HG03045 (cell line): ENCODE measurements at regions not wholly inside any gene's neighbourhood (a gene's known extent, or its start where the extent isn't known, plus 50 kb on each side); places are given as distances from the start of the nearest gene placed in this dataset.

Experiments
- ATAC-seq: cut with Tn5 transposase; IDR thresholded peaks from one replicate; pipeline ENCODE4 v1.9.1; 2021; ENCODE audit warnings: mild to moderate bottlenecking, moderate library complexity; ENCODE audit not compliant: unreplicated experiment

DNA sequence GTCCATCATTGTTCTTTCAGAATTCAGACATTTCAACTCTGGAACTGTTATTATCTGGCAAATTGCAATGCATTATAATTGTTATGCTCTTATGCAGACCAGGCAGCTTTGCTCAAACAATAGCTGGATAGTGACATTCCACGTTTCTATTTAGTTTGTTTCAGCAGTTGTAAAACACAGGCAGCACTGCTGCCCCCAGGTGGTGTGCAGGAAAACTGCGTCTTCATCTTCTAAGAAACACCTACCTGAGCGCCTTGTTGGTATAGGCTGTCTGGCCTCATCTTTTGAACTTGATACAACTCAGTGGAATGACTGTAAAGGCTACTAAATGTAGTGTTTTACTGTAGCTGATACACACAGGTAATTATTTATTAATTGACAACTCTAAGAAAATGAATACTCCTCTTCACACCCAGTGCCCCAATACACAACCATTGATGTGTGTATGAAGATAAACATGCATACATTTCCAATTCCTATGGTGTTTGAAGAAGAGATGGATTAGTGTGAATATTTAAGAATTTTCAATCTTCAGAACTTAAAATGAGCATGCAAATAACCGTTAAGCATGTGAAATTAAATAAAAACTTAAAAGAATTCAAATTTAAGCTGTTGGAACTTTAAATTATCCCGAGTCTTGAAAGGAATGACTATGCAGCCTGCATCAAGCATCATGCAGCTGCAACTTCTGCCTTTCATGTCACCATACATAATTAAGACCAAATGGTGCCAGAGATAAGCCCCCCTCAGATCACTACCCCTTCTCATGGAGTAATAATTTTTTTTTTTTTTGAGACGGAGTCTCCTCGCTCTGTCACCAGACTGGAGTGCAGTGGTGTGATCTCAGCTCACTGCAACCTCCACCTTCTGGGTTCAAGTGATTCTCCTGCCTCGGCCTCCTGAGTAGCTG, 85.6 kb downstream of the CD8B2 start:
- ATAC-seq = no peak

DNA sequence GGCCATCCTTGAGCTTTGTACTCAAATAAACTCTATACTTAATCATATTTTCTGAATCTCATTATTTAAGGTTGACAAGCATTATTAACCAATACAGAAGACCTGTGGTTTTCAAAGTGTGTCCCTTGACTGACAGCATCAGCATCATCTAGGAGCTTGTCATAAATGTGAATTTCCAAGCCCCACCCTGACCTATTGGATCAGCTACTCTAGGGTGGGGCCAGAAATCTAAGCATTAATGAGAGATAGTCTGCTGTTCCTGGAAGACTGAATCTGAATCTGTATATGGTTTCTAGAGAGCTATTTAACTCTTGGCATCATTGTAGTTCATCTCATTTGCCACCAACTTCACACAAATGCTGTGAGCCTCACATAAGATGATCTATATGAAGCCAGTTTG, 86.6 kb downstream of the CD8B2 start:
- no peak for ATAC-seq

DNA sequence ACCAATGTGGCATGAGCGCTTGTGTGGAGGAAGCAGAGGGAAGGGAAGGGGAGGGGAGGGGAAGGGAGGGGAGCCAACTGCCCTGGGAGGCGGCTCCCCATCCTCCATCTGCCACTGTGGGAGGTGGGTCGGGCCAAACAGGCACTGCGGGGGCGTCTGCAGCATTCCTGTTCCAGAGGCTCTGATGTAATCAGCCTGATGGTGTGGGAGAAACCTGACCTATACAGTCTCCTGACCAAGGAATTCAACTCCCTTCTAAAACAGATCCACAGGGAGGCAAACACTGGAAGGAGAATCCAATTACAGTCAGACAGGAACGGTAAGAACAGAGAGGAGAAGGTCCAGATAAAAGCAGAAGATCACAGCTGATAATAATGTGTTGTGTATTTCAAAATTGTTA, 88.8 kb downstream of the CD8B2 start:
- no peak for ATAC-seq

DNA sequence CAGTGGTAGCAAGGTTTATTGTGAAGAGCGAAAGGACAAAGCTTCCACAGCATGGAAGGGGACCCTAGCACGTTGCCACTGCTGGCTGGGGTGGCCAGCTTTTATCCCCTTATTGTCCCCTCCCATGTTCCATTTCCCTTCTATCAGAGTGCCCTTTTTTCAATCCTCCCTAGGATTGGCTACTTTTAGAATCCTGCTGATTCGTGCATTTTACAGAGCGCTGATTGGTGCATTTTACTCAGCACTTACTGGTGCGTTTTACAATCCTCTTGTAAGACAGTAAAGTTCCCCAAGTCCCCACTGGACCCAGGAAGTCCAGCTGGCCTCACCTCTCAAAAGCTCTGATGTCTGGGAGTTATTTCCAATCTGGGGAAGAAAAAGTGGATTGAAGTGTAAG, 90.1 kb downstream of the CD8B2 start:
- no peak for ATAC-seq

GRCh38 chr2:106579750-106580197, 92.6 kb downstream of the CD8B2 start:
- no peak for ATAC-seq

- ATAC-seq = no peak
Observed at GRCh38 chr2:106580241-106580640, 93.1 kb downstream of the CD8B2 start.

DNA sequence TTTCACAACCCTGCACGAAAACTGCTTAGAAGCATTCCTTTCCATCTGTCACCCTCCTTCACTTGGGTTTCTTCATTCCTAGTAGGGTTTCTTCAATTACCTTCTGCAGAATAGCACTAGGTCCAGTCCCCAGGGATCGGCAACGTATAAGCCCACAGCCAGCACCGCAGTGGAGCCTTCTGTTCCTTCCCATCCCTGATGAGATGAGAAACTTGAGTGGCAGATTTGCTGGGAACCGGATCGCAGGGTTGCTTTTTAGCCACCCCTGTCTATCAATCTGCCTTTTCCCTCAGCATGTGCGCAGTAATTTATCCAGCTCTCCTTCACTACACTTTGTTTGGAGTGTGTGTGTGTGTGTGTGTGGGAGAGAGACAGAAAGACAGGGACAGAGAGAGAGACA, 94.2 kb downstream of the CD8B2 start:
- no peak for ATAC-seq

- ATAC-seq = no peak
Observed at GRCh38 chr2:106581755-106582147, 94.6 kb downstream of the CD8B2 start.

GRCh38 chr2:106582148-106583143, 95.3 kb downstream of the CD8B2 start:
- peak; percentile 64 for ATAC-seq

DNA sequence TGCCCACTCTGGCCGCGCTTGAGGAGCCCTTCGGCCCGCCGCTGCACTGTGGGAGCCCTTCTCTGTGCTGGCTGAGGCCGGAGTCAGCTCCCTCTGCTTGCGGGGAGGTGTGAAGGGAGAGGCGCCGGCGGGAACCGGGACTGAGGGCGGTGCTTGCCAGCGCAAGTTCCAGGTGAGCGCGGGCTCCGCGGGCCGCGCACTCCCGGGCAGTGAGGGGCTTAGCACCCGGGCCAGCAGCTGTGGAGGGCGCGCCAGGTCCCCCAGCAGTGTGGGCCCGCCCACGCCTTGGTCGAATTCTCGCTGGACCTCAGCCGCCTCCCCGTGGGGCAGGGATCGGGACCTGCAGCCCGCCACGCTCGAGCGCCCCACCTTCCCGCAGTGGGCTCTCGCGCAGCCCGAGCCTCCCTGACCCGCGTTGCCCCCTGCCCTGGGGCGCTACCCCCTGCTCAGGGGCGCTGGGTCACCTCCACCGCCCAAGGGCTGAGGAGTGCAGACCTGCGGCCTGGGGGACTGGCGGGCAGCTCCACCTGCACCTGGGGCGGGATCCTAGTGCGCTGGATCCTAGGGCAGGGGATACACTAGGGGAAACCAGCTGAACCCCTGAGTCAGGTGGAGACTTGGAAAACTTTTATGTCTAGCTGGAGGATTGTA, 97.3 kb downstream of the CD8B2 start:
- ATAC-seq = no peak

- ATAC-seq = no peak
Observed at GRCh38 chr2:106596844-106597243, 109.7 kb downstream of the CD8B2 start.

DNA sequence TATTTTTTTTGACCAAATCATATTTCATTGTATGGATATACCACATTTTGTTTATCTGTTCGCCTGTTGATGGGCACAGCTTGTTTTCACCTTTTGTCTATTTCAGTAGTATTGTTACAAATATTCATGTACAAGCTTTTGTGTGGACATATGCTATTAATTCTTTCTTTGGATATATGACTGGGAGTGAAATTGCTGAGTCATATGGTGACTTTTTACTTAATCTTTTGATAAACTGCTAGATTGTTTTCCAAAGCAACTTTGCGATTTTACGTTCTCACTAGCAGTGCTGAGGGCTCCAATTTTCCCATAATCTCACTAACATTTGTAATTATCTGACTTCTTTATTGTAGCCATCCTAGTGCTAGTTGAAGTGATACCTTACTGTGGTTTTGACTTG, 112.4 kb downstream of the CD8B2 start:
- no peak for ATAC-seq

GRCh38 chr2:106602042-106602441, 114.9 kb downstream of the CD8B2 start:
- no peak for ATAC-seq

DNA sequence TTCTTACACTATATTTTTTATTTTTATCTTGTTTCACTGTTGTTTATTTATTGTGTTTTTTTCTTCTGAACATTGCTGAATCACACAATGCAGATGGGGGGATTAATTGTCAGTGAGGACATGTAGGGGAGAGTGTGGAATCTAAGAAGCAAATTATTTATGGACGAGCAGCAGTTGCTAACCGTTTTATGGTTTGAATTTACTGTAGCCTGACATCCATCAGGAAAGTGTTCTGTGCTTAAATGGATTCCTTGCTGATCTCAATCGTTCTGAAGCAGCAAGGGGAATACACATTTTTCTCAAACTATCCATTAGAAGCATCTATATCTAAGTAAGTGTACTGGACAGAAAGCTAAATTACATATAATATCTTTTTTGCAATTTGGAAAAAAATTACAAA, 119.5 kb downstream of the CD8B2 start:
- no peak for ATAC-seq

GRCh38 chr2:106607371-106607770, 120.2 kb downstream of the CD8B2 start:
- no peak for ATAC-seq

DNA sequence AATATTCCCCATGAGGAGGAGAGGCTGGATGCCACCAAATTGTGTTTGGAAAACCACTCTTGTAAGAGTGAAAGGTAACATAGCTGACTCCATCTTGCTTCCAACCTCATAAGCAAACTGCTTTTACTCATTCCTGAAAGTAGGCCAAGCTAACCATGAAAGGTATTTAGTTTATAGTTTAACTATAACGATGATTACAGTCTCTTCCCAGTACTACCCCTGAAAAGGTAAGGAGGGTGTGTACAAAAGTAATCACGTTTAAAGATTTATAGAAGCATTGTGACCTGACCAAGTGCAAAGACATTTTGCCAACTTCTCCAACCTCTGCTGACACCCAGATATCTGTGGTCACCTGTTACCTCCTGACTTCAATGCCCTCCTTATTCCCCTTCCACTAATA, 122.6 kb downstream of the CD8B2 start:
- no peak for ATAC-seq

GRCh38 chr2:106614511-106615291, 127.5 kb downstream of the CD8B2 start:
- ATAC-seq = no peak

- ATAC-seq = no peak
Observed at GRCh38 chr2:106618614-106619013, 131.4 kb downstream of the CD8B2 start.

GRCh38 chr2:106623456-106623855, 136.3 kb downstream of the CD8B2 start:
- ATAC-seq = no peak

DNA sequence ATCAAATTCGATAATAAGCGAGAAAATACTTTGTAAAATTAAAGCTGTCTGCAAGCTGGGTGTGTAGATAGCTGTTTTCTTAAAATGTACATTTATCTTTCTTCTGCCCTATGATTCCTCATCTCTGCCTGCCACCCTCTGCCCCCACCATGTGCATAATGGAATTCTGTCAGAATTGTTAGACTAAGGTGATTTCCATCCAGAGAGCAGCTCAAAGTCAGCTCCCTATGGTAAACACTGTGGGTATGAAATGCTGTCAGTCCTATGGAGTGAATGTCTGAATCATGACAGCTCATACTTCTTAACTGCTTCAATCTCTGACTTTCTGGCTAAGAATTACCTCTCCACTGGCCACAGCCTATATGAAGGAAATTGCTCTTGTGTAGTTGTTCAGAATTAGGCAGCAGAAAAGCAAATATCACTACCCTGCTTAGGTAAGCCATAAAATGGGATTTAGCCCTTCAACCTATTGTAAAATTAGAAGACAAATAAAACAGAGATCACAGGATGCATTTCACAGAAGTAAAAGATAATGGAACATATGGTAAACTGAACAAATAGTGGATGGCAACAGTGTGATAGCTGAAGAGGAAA, 137.7 kb downstream of the CD8B2 start:
- ATAC-seq = no peak
